NCI-H1092 treated with DMSO at 0.1 percent for 48 hours (cell line): ENCODE measurements at regions not wholly inside any gene's neighbourhood (a gene's known extent, or its start where the extent isn't known, plus 50 kb on each side); places are given as distances from the start of the nearest gene placed in this dataset.
"Not testable (repeated sequence)": the region's sequence is repeated elsewhere in the genome, so short reads cannot be mapped to it uniquely, and the experiment has no call there.

Experiments
- DNase-seq: peaks from one replicate; lab custom pipeline; 2025; lab: John Stamatoyannopoulos, UW

DNA sequence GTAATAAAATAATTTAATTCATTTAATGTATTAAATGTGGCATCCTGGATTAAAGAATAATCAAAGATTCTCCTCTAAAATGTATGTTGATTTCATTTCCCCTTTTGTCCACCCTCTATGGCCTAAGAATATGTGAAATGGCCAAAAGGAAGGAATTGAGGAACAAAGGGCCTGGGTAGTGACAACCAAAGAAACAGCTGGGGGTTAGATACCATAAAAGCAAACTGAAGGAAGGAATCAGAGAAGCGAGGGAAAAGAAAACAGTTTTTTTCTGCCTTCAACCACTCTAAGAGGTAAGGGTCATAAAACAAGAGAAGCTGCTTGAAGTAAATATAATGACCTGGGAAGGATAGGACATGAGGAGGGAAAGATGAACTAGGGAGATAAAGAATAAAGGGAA is 139.3 kb downstream of the FAM76B start:
- no peak for DNase-seq

DNA sequence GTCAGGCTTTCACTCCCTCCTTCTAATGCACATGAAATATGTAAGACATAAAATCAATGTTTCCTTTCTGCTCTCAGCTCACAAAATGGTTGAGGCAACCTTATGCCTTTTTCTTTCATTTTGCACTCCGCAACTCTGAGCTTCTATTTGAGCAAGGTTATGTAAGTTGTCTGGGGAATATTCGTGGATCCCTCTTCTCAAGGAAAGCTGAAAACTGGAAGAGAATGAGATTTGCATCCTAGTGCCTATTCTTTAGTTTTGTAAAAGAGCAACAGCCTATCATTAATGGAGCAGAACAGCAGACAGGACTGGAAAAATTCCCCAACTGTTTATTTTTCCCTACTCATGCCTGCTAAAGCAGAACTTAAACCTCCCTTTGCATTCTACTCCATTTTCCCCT is 141.7 kb downstream of the FAM76B start:
- no peak for DNase-seq

GRCh38 chr11:95647355-95647754 is 142.2 kb downstream of the FAM76B start:
- DNase-seq, result no peak

- DNase-seq, result peak; percentile 30
Observed at GRCh38 chr11:95641495-95641894, 148.1 kb downstream of the FAM76B start.

GRCh38 chr11:95638501-95638900 is 151.1 kb downstream of the FAM76B start:
- no peak for DNase-seq

GRCh38 chr11:95625164-95625900 is 164.2 kb downstream of the FAM76B start:
- DNase-seq, result no peak

- no peak for DNase-seq
Observed at GRCh38 chr11:95616256-95616804, 173.3 kb downstream of the FAM76B start.

DNA sequence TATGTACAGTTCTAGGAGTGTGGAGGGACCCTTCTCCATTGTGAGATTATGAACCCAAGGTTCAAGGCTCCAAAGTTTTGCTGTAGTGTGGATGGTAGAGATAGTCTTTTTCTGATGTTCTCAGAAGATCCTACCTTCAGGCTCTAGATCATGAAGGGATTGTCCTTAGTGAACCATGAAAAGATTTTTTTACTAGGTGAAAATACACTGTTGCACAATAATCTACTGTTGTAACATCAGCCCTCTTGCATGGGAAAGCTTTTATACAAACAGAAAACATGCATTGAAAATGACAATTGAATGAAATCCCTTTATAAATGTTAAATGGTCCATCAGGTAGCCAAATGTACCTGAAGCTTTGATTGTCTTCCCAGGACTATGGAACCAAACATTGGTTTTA is 177.8 kb downstream of the FAM76B start:
- no peak for DNase-seq

- not testable (repeated sequence) for DNase-seq
Observed at GRCh38 chr11:95610185-95610584, 179.4 kb downstream of the FAM76B start.

DNA sequence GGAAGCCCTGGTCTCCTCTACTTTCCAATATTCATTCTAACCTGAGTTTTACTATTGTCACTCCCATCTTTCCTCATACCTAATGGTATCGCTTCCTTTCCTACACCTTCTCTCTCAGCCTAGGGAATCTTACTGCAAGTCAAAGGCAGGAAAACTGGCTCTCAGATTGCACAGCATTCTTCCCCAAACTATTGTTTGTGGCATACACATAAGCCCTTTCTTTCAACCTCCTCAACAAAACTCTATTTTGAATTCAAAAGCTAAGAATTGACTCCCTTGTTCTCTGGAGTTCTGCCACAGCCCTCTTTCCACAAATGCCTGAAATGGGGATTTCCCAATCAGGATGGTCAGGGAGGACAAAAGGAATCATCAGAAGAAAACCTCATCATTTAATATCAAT is 181.5 kb downstream of the FAM76B start:
- DNase-seq, result no peak

DNA sequence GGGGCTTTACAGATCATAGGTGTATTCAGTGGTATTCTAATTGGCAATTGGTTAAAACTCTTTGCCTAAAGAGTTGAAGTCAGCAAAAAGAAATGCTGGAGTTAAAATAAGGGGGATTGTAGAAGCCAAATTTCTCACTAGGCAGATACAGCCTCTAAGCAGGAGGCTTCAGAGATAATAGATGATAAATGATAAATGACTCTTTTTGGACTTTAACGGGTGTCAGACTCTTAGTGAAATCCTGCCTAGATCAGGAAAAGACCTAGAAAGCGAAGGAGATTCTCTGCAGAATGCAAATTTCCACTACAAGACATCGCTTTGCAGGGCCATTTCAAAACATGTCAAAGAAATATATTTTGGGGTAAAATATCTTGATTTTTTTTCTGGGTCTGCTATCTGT is 182.8 kb downstream of the FAM76B start:
- no peak for DNase-seq

DNA sequence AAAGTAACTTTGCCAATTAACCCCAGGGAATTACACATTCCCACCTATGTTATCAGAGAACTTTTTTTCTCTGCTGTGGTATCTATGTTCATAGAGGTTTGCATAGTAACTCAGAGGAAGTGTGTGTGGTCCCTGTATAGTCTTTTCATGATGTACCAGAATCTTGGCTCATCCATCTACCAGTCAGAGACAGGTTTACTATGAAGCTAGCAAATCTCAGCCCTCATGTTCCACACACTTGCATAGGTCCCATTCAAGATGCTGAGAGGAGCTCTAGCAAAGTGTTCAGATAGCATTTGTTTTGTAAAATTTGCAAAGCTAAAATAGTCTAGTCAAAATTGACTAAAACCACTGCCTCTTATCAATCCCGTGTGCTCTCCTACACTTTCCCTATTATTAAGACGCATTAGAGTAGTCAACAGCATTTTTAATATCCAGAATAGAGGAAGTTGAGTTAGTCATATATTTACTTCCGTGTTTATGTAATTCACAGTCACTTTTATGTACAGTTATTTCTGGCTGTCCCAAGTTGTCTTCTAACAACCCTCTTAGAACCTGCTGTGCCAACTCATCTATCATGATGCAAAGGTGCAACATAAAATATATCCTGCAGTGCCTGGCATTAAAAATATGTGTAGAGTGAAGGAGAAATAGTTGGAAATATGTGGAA is 184.2 kb downstream of the FAM76B start:
- no peak for DNase-seq

GRCh38 chr11:95599959-95600586 is 189.5 kb downstream of the FAM76B start:
- peak; percentile 29 for DNase-seq

GRCh38 chr11:95595973-95596489 is 193.6 kb downstream of the FAM76B start:
- no peak for DNase-seq

GRCh38 chr11:95595541-95595940 is 194.0 kb downstream of the FAM76B start:
- DNase-seq, result no peak

- DNase-seq, result no peak
Observed at GRCh38 chr11:95593111-95593510, 196.5 kb downstream of the FAM76B start.

DNA sequence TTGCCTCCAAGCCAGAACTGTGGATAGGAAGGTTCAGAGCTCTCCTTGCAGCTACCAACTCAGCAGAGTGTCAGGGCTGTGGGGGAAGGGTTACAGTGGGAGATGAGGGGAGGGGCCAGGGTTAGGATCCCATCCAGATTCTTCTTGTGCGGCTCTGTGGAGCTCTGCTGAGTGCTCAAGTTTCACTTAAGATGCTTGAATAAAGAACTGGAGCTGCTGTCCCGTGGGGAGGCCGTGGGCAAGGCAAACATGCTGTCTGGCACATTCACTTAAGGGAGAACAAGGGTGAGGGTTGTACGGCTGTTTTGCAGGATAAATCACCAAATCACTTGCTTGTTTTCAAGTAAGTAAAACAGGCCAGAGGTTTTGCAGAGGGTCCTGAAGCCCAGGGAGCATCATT is 197.1 kb downstream of the FAM76B start:
- no peak for DNase-seq

GRCh38 chr11:95589893-95590612 is 199.5 kb downstream of the FAM76B start:
- DNase-seq, result no peak

DNA sequence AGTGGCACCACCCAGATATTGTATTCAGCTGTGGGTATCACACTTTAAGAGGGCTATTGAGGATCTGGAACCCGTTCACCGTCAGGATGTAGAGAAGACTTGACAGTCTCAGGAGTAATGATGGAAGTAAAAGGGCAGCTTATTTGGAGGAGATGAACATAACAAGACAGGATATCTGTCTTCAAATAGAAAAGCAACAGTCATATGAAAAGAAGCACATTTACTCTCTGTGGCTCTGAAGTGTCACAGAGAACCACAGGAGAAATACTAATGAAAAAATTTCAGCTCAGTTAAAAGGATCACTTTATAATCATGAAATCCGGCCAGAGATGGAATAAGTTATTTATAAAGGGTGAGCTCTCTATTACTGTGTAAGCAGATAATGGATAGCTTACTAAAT is 200.8 kb downstream of the FAM76B start:
- DNase-seq, result no peak

DNA sequence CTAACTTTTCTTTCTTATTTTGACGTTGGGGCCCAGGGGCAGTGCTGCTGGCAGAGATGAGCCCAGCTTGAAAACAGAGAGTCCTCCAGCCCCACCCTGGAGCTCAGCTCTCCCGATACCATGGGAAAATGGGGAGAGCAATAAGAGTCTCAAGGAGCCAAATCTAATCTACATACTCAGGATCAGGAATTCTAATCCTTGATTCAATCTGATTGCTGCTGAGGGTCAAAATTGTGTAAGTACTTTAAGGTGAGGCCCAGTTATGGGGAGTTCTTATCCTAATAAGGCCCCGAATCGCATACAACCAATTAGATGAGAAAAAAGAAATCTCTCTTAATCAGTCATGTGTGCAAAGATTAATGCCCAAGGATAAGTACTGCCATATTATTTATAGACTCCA is 202.9 kb downstream of the FAM76B start:
- DNase-seq, result no peak

- DNase-seq, result no peak
Observed at GRCh38 chr11:95586155-95586554, 203.4 kb downstream of the FAM76B start.

DNA sequence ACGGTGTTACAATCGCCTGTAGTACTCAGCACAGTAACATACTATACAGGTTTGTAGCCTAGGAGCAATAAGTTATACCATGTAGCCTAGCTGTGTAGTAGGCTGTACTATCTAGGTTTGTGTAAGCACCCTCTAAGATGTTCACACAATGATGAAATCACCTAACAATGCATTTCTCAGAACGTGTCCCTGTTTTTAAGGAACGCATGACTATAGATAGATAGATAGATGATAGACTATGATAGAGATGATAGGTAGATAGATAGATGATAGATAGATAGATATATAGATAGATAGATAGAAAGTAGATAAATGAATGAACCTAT is 203.9 kb downstream of the FAM76B start:
- DNase-seq, result no peak
